M059J (cell line): ENCODE measurements at regions not wholly inside any gene's neighbourhood (a gene's known extent, or its start where the extent isn't known, plus 50 kb on each side); places are given as distances from the start of the nearest gene placed in this dataset.
"Not testable (repeated sequence)": the region's sequence is repeated elsewhere in the genome, so short reads cannot be mapped to it uniquely, and the experiment has no call there.

Experiments used
- DNase-seq: peaks from one replicate; pipeline ENCODE4 v3.0.0-alpha.2; 2012; ENCODE audit warnings: low read depth

DNA sequence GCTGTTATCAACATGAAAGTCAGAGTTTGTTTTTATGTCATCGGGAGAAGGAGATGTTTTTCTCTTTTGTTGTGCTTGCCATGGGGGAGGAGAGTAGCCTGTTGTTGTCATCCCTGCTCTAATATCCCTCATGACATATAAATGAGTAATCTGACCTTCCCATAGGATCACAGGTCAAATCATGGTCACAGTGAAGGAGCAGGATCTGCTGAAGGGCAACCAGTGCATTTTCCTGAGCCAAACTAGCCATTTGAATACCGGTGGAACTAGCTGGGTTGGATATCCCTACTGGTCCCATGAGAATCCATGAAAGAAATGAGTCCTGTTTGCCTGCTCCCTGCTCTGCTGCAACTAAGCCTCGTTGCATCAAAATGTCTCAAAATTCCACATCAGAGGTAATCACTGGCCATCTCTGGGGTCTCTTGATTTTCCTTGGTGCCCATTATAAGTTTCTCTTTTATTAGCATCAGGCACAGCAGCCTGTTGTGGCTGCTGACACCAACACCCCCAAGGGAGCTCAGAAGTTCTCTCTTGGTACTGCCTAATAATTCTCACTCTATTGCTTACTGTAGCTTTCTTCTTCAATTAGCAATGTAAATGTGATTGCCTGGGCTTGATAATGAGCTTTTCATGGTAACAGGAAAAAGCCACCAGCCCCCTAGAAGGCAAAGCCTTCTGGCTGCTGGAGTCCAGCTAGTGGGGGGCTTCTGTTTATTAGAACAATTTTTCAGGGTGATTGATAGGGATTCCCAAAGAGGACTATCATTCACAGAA, 211.4 kb upstream of the ERCC4 start:
- peak; percentile 18 for DNase-seq

GRCh38 chr16:13718748-13719147, 201.2 kb upstream of the ERCC4 start:
- no peak for DNase-seq

- no peak for DNase-seq
These were observed 192.0 kb upstream of the ERCC4 start for GRCh38 chr16:13727943-13728342.

- DNase-seq: peak; percentile 3
These were observed 186.4 kb upstream of the ERCC4 start for GRCh38 chr16:13733561-13733960.

DNA sequence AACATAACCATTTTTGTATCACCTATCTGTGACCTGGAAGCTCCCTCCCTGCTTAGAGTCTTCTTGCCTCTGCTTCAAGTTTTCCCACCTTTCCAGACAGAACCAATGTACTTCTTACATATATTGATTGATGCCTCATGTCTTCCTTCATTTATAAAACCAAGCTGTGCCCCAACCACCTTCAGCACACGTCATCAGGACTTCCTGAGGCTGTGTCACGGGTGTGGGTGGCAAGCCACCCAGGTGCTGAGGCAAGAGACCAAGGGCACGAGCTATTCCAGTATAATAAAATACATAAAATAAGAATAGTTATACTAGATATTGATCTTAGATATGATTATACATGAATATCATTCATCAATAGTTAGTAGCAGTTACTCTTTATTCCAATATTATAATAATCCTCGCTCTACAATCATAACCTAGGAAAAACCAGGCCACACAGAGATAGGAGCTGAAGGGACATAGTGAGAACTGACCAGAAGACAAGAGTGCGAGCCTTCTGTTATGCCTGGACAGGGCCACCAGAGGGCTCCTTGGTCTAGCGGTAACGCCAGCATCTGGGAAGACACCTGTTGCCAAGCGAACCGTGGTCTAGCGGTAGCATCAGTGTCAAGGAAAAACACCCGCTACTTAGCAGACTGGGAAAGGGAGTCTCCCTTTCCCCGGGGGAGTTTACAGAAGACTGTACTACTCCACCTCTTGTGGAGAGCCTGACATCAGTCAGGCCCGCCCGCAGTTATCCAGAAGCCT, 180.2 kb upstream of the ERCC4 start:
- not testable (repeated sequence) for DNase-seq

GRCh38 chr16:13742928-13743327, 177.0 kb upstream of the ERCC4 start:
- no peak for DNase-seq

GRCh38 chr16:13743571-13743970, 176.4 kb upstream of the ERCC4 start:
- DNase-seq: no peak

- no peak for DNase-seq
These were observed 163.4 kb upstream of the ERCC4 start for GRCh38 chr16:13756411-13757140.

DNA sequence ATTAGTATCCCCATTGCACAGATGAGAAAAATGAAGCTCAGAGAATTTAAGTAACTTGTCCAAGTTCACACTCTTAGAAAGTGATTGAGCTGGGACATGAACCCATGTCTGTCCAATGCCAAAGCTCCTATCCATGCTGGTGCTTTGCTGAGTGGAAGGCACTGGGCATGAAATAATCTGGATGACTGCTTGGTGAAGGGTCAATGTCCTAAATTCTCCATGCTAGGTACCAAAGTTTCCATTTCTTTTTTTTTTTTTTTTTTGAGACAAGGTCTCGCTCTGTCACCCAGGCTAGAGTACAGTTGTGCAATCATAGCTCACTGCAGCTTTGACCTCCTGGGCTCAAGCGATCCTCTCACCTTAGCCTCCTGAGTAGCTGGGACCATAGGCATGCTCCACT, 153.6 kb upstream of the ERCC4 start:
- DNase-seq: no peak

DNA sequence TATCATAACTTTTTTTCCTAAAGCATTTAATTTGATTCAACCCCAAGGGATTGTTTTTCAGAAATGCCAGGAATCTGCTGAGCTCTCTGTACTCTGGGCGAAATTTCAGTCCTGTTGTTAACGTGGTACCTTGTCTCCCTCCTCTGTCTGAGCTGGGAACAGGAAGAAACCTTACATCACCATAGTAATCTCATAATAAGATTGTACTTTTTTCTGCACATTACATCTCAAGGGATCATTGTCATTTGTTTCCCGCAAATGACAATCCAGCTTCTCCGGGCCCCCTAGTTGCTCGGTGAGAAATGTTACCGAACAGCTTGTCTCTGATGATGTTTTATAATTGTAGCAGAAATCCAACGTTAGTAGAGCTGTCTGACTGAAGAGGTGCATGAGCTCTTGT, 152.7 kb upstream of the ERCC4 start:
- peak; percentile 7 for DNase-seq

DNA sequence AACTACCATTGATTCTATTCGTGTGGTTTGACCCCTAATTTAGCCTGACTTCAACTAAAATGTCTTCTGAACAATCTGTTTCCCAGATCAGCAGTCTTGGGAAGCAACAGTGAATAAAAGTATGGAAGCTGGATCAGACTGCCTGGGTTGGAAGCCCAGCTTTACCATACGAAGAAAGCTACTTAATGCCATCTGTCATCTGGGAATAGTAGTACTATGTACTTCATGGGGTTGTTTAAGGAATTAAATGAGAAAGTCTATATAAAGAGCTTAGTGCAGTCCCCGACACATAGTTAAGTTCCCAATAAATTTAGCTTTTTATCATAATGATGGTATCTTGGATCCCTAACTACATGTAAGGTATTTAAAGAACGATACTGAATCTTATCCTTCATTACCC, 151.5 kb upstream of the ERCC4 start:
- DNase-seq: no peak

- DNase-seq: no peak
These were observed 149.5 kb upstream of the ERCC4 start for GRCh38 chr16:13770436-13770835.

- no peak for DNase-seq
These were observed 147.2 kb upstream of the ERCC4 start for GRCh38 chr16:13772782-13773181.

GRCh38 chr16:13779676-13780075, 140.3 kb upstream of the ERCC4 start:
- peak; percentile 68 for DNase-seq

- DNase-seq: peak; percentile 8
These were observed 139.4 kb upstream of the ERCC4 start for GRCh38 chr16:13780406-13781168.

- no peak for DNase-seq
These were observed 138.8 kb upstream of the ERCC4 start for GRCh38 chr16:13781169-13781564.

GRCh38 chr16:13781575-13782338, 138.2 kb upstream of the ERCC4 start:
- DNase-seq: no peak

DNA sequence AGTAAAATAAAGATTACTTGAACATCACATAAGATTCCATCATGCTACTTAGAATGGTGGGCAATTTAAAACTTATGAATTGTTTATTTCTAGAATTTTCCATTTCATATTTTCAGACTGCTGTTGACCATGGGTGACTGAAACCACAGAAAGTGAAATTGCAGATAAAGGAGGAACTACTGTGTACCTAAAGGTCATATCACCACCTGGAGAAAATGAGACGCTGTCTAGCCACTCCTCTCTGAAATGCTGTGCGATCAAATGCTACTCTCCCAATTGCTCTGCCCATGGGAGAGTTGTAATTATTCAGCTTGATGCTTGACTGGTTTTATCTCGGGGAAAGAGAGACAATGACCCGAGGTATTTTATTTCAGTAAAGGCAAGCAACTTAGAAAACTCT, 128.9 kb upstream of the ERCC4 start:
- no peak for DNase-seq

GRCh38 chr16:13793841-13794409, 126.0 kb upstream of the ERCC4 start:
- no peak for DNase-seq

GRCh38 chr16:13795131-13795530, 124.8 kb upstream of the ERCC4 start:
- DNase-seq: no peak

- DNase-seq: no peak
These were observed 122.2 kb upstream of the ERCC4 start for GRCh38 chr16:13797718-13798117.
